K562 (cell line): ENCODE measurements at regions not wholly inside any gene's neighbourhood (a gene's known extent, or its start where the extent isn't known, plus 50 kb on each side); places are given as distances from the start of the nearest gene placed in this dataset.

ENCODE experiments used
- CBX8 ChIP-seq: fragments of 200-600 bp; sonication (generic); IDR thresholded peaks from 2 replicates; pipeline ENCODE4 v1.6.1; 2012; ENCODE audit warnings: borderline replicate concordance, mixed run types, low read depth, mild to moderate bottlenecking, moderate library complexity, mixed read lengths, low read length, control low read depth, inconsistent platforms; ENCODE audit not compliant: poor library complexity, severe bottlenecking; ENCODE audit errors: extremely low read depth
- EHMT2 ChIP-seq: fragments of 450-650 bp; IDR thresholded peaks from 2 replicates; pipeline ENCODE4 v1.6.1; 2018; ENCODE audit warnings: antibody characterized with exemption
- FOXK1 ChIP-seq: sonication (generic); formaldehyde crosslinking; IDR thresholded peaks from 2 replicates; pipeline ENCODE4 v1.8.0; 2022; ENCODE audit warnings: missing genetic modification reagents, mild to moderate bottlenecking, borderline replicate concordance
- GATAD2B ChIP-seq: fragments of 450-650 bp; IDR thresholded peaks from 2 replicates; pipeline ENCODE4 v1.6.1; 2017; ENCODE audit warnings: mild to moderate bottlenecking, borderline replicate concordance
- HNRNPLL ChIP-seq: fragments of 200-400 bp; formaldehyde crosslinking; IDR thresholded peaks from 2 replicates; pipeline ENCODE4 v1.6.1; 2017; ENCODE audit warnings: low read length, low read depth, mild to moderate bottlenecking; ENCODE audit not compliant: poor library complexity, severe bottlenecking
- MED1 ChIP-seq: sonication (generic); formaldehyde crosslinking; IDR thresholded peaks from 2 replicates; pipeline ENCODE4 v1.8.1; 2023; ENCODE audit warnings: missing genetic modification reagents, borderline replicate concordance
- MLLT1 ChIP-seq, 2 experiments: fragments of 450-650 bp; IDR thresholded peaks; 2 replicates each; pipeline ENCODE4 v1.6.1; 2016
- MYBL2 ChIP-seq, 2 experiments: fragments of 450-650 bp in 1 of 2; sonication (generic) in 1 of 2; formaldehyde crosslinking in 1 of 2; IDR thresholded peaks; 2 replicates each; pipeline versions ENCODE4 v1.6.1 to v1.8.1; 2017 to 2022; ENCODE audit warnings: borderline replicate concordance in 1 of 2, inconsistent platforms in 1 of 2, low read depth in 1 of 2, mild to moderate bottlenecking in 1 of 2, missing genetic modification reagents in 1 of 2, moderate library complexity in 1 of 2
- NR2F6 ChIP-seq: fragments of 450-650 bp; formaldehyde crosslinking; IDR thresholded peaks from 2 replicates; pipeline ENCODE4 v1.4.0; 2020; ENCODE audit warnings: mild to moderate bottlenecking
- PRMT5 ChIP-seq: sonication (generic); formaldehyde crosslinking; IDR thresholded peaks from 2 replicates; pipeline ENCODE4 v1.5.0; 2020; ENCODE audit warnings: missing genetic modification reagents
- PTRF ChIP-seq: fragments of 450-650 bp; IDR thresholded peaks from 2 replicates; pipeline ENCODE4 v1.6.1; 2016; ENCODE audit warnings: mild to moderate bottlenecking, missing genetic modification characterization, missing compliant biosample characterization
- RBBP5 ChIP-seq: fragments of 200-600 bp; sonication (generic); IDR thresholded peaks from 2 replicates; pipeline ENCODE4 v1.6.1; 2012; ENCODE audit warnings: borderline replicate concordance, mild to moderate bottlenecking, low read length, control low read depth, inconsistent platforms; ENCODE audit not compliant: insufficient read depth, poor library complexity, severe bottlenecking
- RFX1 ChIP-seq: fragments of 450-650 bp; IDR thresholded peaks from 2 replicates; pipeline ENCODE4 v1.6.1; 2016; ENCODE audit warnings: mild to moderate bottlenecking, moderate library complexity
- RNF2 ChIP-seq: sonication (generic); IDR thresholded peaks from 2 replicates; pipeline ENCODE4 v1.6.1; 2016
- SUPT5H ChIP-seq: fragments of 450-650 bp; IDR thresholded peaks from 2 replicates; pipeline ENCODE4 v1.6.1; 2016
- ZFPM2 ChIP-seq: fragments of 250-450 bp; sonication (Bioruptor Pico); IDR thresholded peaks from 2 replicates; pipeline ENCODE4 v1.5.1; 2022; ENCODE audit warnings: mild to moderate bottlenecking
- ZHX1 ChIP-seq: fragments of 150-350 bp; conservative IDR thresholded peaks from 2 replicates; pipeline ENCODE4 v1.6.1; 2014; ENCODE audit warnings: low read length
- ZNF146 ChIP-seq: IDR thresholded peaks from one replicate; pipeline ENCODE4 v1.6.1; 2018; ENCODE audit warnings: missing compliant biosample characterization; ENCODE audit not compliant: unreplicated experiment
- ZNF197 ChIP-seq: fragments of 200-800 bp; sonication (Bioruptor generic); IDR thresholded peaks from 2 replicates; pipeline ENCODE4 v1.6.1; 2016; ENCODE audit warnings: low read depth, missing genetic modification characterization, missing compliant biosample characterization
- ZNF316 ChIP-seq: fragments of 450-650 bp; IDR thresholded peaks from 2 replicates; pipeline ENCODE4 v1.6.1; 2016
- ZNF518B ChIP-seq: fragments of 250-450 bp; sonication (Bioruptor Pico); IDR thresholded peaks from 2 replicates; pipeline ENCODE4 v1.5.0; 2021; ENCODE audit warnings: mild to moderate bottlenecking, moderate library complexity
- ZSCAN29 ChIP-seq: fragments of 450-650 bp; IDR thresholded peaks from 2 replicates; pipeline ENCODE4 v1.6.1; 2017

- TF ChIP-seq NR2F6 (CRISPR knock-in tag) (no peak), ZNF197 (CRISPR knock-in tag) (peak; percentile 78), ZNF518B (CRISPR knock-in tag) (no peak), CBX8 (no peak), PRMT5 (CRISPR knock-in tag) (no peak), HNRNPLL (no peak), ZHX1 (no peak), FOXK1 (CRISPR knock-in tag) (peak; percentile 33; the same call in 1 of the 2 replicates), MED1 (no peak), SUPT5H (peak; percentile 64; the same call in 1 of the 2 replicates), ZNF316 (no peak), RFX1 (no peak), ZSCAN29 (no peak), MLLT1 (IDR thresholded peaks at IDR 0.05) (peak; percentile 97 to 98), RNF2 (peak; percentile 99), RBBP5 (no peak), ZFPM2 (no peak), ZNF146 (no peak), EHMT2 (no peak), MYBL2 (IDR thresholded peaks at IDR 0.05; ENCODE audit: low read depth) (no peak; the same call in 1 of the 2 replicates), MYBL2 (CRISPR knock-in tag; IDR thresholded peaks at IDR 0.05; ENCODE audit: borderline replicate concordance) (no peak), PTRF (tag) (no peak), GATAD2B (no peak; the same call in 1 of the 2 replicates)
Measured at GRCh38 chr19:28606269-28607032, 606.5 kb downstream of the UQCRFS1 start (continued).
